GM23338 (cell line): ENCODE measurements at regions not wholly inside any gene's neighbourhood (a gene's known extent, or its start where the extent isn't known, plus 50 kb on each side); places are given as distances from the start of the nearest gene placed in this dataset.

Source experiments
- ATAC-seq: fragments of 200-7000 bp; cut with Tn5 transposase; 3 replicates; pipeline ENCODE4 v1.9.1; 2020
- DNase-seq: peaks from one replicate; pipeline ENCODE4 v3.0.0-alpha.2; 2015; ENCODE audit warnings: low spot score
- H2AFZ ChIP-seq: fragments of 200-600 bp; sonication (generic); 2 replicates; pipeline ENCODE4 v1.8.0; 2016; ENCODE audit warnings: antibody characterized with exemption, mild to moderate bottlenecking, moderate library complexity
- H3F3A ChIP-seq: fragments of 200-600 bp; sonication (generic); replicated peaks from 2 replicates; pipeline ENCODE4 v1.8.0; 2017; ENCODE audit warnings: antibody characterized with exemption, mixed run types, low read depth
- H3K27ac ChIP-seq: fragments of 200-600 bp; sonication (generic); 2 replicates; pipeline ENCODE4 v1.6.1; 2016; ENCODE audit warnings: low read depth
- H3K27me3 ChIP-seq: fragments of 200-600 bp; sonication (generic); 2 replicates; pipeline ENCODE4 v1.8.0; 2016; ENCODE audit warnings: mild to moderate bottlenecking, mixed run types, moderate library complexity; ENCODE audit not compliant: insufficient read depth
- H3K36me3 ChIP-seq: fragments of 200-600 bp; sonication (generic); 2 replicates; pipeline ENCODE4 v1.8.0; 2016; ENCODE audit warnings: mild to moderate bottlenecking; ENCODE audit not compliant: insufficient read depth
- H3K4me1 ChIP-seq: fragments of 200-600 bp; sonication (generic); 2 replicates; pipeline ENCODE4 v1.8.0; 2016; ENCODE audit warnings: mild to moderate bottlenecking, moderate library complexity; ENCODE audit not compliant: insufficient read depth
- H3K4me2 ChIP-seq: fragments of 200-600 bp; sonication (generic); 2 replicates; pipeline ENCODE4 v1.7.1; 2017; ENCODE audit warnings: mixed run types
- H3K4me3 ChIP-seq: fragments of 200-600 bp; sonication (generic); 2 replicates; pipeline ENCODE4 v1.6.1; 2016; ENCODE audit warnings: mixed run types
- H3K79me2 ChIP-seq: fragments of 200-600 bp; sonication (generic); replicated peaks from 2 replicates; pipeline ENCODE4 v1.8.0; 2017; ENCODE audit warnings: mild to moderate bottlenecking; ENCODE audit not compliant: insufficient read depth
- H3K9me2 ChIP-seq: fragments of 200-600 bp; sonication (generic); 2 replicates; pipeline ENCODE4 v1.8.0; 2017; ENCODE audit not compliant: insufficient read depth
- H4K20me1 ChIP-seq: fragments of 200-600 bp; sonication (generic); replicated peaks from 2 replicates; pipeline ENCODE4 v1.8.0; 2017; ENCODE audit warnings: mild to moderate bottlenecking; ENCODE audit not compliant: insufficient read depth
- H3K27ac Mint-ChIP-seq: 2 replicates; pipeline ENCODE4 v1.8.0; 2020; ENCODE audit warnings: inconsistent platforms, mild to moderate bottlenecking, moderate library complexity, mixed read lengths
- H3K27me3 Mint-ChIP-seq: 3 replicates; pipeline ENCODE4 v1.8.0; 2022; ENCODE audit warnings: low read depth, mild to moderate bottlenecking, moderate library complexity, mixed read lengths, inconsistent platforms; ENCODE audit not compliant: insufficient read depth, poor library complexity
- H3K36me3 Mint-ChIP-seq: 3 replicates; pipeline ENCODE4 v1.8.0; 2021; ENCODE audit warnings: low read depth, mild to moderate bottlenecking, inconsistent platforms, moderate library complexity, mixed read lengths
- H3K4me1 Mint-ChIP-seq: 3 replicates; pipeline ENCODE4 v1.8.0; 2020; ENCODE audit warnings: mild to moderate bottlenecking, inconsistent platforms, mixed read lengths
- H3K4me3 Mint-ChIP-seq: 3 replicates; pipeline ENCODE4 v1.8.0; 2021; ENCODE audit warnings: moderate library complexity, mild to moderate bottlenecking, inconsistent platforms, mixed read lengths
- H3K9me3 Mint-ChIP-seq: 3 replicates; pipeline ENCODE4 v1.8.0; 2020; ENCODE audit warnings: moderate library complexity, mild to moderate bottlenecking, inconsistent platforms, mixed read lengths
- CREB1 ChIP-seq: fragments of 250-450 bp; sonication (Bioruptor Pico); IDR thresholded peaks from 2 replicates; pipeline ENCODE4 v1.5.0; 2020; ENCODE audit warnings: low read depth, mild to moderate bottlenecking, moderate library complexity
- EZH2 ChIP-seq: fragments of 200-600 bp; sonication (generic); IDR thresholded peaks from one replicate; pipeline ENCODE4 v1.8.0; 2017; ENCODE audit warnings: antibody characterized with exemption, mild to moderate bottlenecking, low read depth; ENCODE audit not compliant: unreplicated experiment
- EZH2phosphoT487 ChIP-seq: fragments of 200-600 bp; sonication (generic); IDR thresholded peaks from one replicate; pipeline ENCODE4 v1.8.1; 2018; ENCODE audit warnings: antibody characterized with exemption; ENCODE audit not compliant: unreplicated experiment
- JUNB ChIP-seq: IDR thresholded peaks from one replicate; pipeline ENCODE4 v1.6.1; 2016; ENCODE audit warnings: antibody characterized with exemption; ENCODE audit not compliant: unreplicated experiment
- NANOG ChIP-seq: IDR thresholded peaks from 2 replicates; pipeline ENCODE4 v1.6.1; 2016; ENCODE audit warnings: antibody characterized with exemption, borderline replicate concordance
- POLR2AphosphoS5 ChIP-seq: IDR thresholded peaks from 2 replicates; pipeline ENCODE4 v1.6.1; 2016; ENCODE audit warnings: antibody characterized with exemption, low read depth
- REST ChIP-seq: IDR thresholded peaks from one replicate; pipeline ENCODE4 v1.6.1; 2018; ENCODE audit warnings: antibody characterized with exemption; ENCODE audit not compliant: unreplicated experiment
- STAT1 ChIP-seq: IDR thresholded peaks from one replicate; pipeline ENCODE4 v1.6.1; 2016; ENCODE audit warnings: antibody characterized with exemption; ENCODE audit not compliant: unreplicated experiment
- ZNF114 ChIP-seq: fragments of 250-450 bp; sonication (Bioruptor Pico); IDR thresholded peaks from 2 replicates; pipeline ENCODE4 v1.5.0; 2020; ENCODE audit warnings: mild to moderate bottlenecking, moderate library complexity
- ZNF331 ChIP-seq: fragments of 250-450 bp; sonication (Bioruptor Pico); IDR thresholded peaks from 2 replicates; pipeline ENCODE4 v1.5.0; 2020; ENCODE audit warnings: low read depth, mild to moderate bottlenecking, moderate library complexity
- ZNF462 ChIP-seq: fragments of 250-450 bp; sonication (Bioruptor Pico); IDR thresholded peaks from 2 replicates; pipeline ENCODE4 v1.5.0; 2020; ENCODE audit warnings: mild to moderate bottlenecking, moderate library complexity
- TF ChIP-seq, protein P1 (sequence below): IDR thresholded peaks from 2 replicates; pipeline ENCODE4 v1.6.1; 2016; ENCODE audit warnings: antibody characterized with exemption
- TF ChIP-seq, protein P2 (sequence below), 2 experiments: fragments of 200-600 bp in 1 of 2; sonication (generic) in 1 of 2; conservative IDR thresholded peaks; 2 replicates each; pipeline versions ENCODE4 v1.5.1 to v1.6.1; 2016 to 2017; ENCODE audit warnings: antibody characterized with exemption in 2 of 2, low read depth in 2 of 2, mild to moderate bottlenecking in 2 of 2, moderate library complexity in 1 of 2

DNA sequence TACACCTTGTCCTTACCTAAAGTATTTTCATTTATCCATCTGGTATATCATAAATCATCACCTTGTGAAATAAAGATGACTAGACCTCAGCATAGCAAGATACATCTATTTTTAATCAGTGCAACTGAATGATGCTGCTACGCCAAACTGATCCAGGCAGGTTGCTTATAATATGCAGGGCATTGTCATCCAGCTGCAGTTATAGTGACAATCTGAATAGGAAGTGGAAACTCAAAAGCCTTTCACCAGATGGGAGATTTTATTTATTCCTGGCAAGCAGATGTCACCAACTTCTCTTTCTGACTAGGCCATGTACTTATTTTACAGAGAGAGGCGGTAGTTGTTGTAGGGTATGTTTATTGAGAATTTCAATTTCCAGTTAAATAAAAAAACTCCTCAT is 747.3 kb downstream of the ADCYAP1 start (continued):
- TF ChIP-seq ZNF462 (CRISPR knock-in tag) (no peak), EZH2 (no peak), CREB1 (CRISPR knock-in tag) (no peak), EZH2phosphoT487 (no peak), ZNF114 (CRISPR knock-in tag) (no peak), NANOG (no peak), JUNB (no peak), ZNF331 (CRISPR knock-in tag) (no peak)

GRCh38 chr18:1653873-1654272 is 749.2 kb downstream of the ADCYAP1 start:
- Mint-ChIP-seq H3K27ac (no peak overlapping the region), H3K9me3 (no peaks in the 10 kb centered on the region), H3K4me1 (no peaks in the 10 kb centered on the region), H3K27me3 (peaks cover 2% of the 10 kb centered on the region), H3K36me3 (no peaks in the 10 kb centered on the region), H3K4me3 (no peak overlapping the region)
- DNase-seq (no peak), ATAC-seq (no peak)
- no peaks in the 10 kb centered on the region for H3K27me3 ChIP-seq
- no peak overlapping the region for H3K4me2 ChIP-seq
- H3K9me2 ChIP-seq, result no peaks in the 10 kb centered on the region
- no peaks in the 10 kb centered on the region for H3K4me1 ChIP-seq
- H3K4me3 ChIP-seq, result no peak overlapping the region
- H3F3A ChIP-seq, result no peaks in the 10 kb centered on the region
- no peak overlapping the region for H2AFZ ChIP-seq
- no peaks in the 10 kb centered on the region for H3K36me3 ChIP-seq
- H3K27ac ChIP-seq, result no peak overlapping the region
- H3K79me2 ChIP-seq, result no peaks in the 10 kb centered on the region
- no peaks in the 10 kb centered on the region for H4K20me1 ChIP-seq
- no peak for TF ChIP-seq POLR2AphosphoS5
- TF ChIP-seq ZNF331 (CRISPR knock-in tag), result no peak
- no peak for TF ChIP-seq EZH2phosphoT487
- no peak for TF ChIP-seq CREB1 (CRISPR knock-in tag)
- no peak for TF ChIP-seq NANOG
- no peak for TF ChIP-seq STAT1
- TF ChIP-seq EZH2, result no peak
- TF ChIP-seq, protein P1, sequence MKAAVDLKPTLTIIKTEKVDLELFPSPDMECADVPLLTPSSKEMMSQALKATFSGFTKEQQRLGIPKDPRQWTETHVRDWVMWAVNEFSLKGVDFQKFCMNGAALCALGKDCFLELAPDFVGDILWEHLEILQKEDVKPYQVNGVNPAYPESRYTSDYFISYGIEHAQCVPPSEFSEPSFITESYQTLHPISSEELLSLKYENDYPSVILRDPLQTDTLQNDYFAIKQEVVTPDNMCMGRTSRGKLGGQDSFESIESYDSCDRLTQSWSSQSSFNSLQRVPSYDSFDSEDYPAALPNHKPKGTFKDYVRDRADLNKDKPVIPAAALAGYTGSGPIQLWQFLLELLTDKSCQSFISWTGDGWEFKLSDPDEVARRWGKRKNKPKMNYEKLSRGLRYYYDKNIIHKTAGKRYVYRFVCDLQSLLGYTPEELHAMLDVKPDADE, result no peak
- TF ChIP-seq ZNF114 (CRISPR knock-in tag), result no peak
- TF ChIP-seq, protein P2, sequence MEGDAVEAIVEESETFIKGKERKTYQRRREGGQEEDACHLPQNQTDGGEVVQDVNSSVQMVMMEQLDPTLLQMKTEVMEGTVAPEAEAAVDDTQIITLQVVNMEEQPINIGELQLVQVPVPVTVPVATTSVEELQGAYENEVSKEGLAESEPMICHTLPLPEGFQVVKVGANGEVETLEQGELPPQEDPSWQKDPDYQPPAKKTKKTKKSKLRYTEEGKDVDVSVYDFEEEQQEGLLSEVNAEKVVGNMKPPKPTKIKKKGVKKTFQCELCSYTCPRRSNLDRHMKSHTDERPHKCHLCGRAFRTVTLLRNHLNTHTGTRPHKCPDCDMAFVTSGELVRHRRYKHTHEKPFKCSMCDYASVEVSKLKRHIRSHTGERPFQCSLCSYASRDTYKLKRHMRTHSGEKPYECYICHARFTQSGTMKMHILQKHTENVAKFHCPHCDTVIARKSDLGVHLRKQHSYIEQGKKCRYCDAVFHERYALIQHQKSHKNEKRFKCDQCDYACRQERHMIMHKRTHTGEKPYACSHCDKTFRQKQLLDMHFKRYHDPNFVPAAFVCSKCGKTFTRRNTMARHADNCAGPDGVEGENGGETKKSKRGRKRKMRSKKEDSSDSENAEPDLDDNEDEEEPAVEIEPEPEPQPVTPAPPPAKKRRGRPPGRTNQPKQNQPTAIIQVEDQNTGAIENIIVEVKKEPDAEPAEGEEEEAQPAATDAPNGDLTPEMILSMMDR (conservative IDR thresholded peaks at IDR 0.05; ENCODE audit: low read depth in 2 of 2), result no peak
- TF ChIP-seq REST, result no peak
